ENCODE measurements at regions not wholly inside any gene's neighbourhood (a gene's known extent, or its start where the extent isn't known, plus 50 kb on each side); places are given as distances from the start of the nearest gene placed in this dataset.

- TF ChIP-seq JUND (IDR thresholded peaks at IDR 0.05) (no peak), EZH2phosphoT487 (IDR thresholded peaks at IDR 0.05; ENCODE audit: borderline replicate concordance, low read depth) (no peak), NFIC (IDR thresholded peaks at IDR 0.05; ENCODE audit: borderline replicate concordance) (no peak), MEF2A (IDR thresholded peaks at IDR 0.05; ENCODE audit: borderline replicate concordance, low read depth) (no peak), MXI1 (IDR thresholded peaks at IDR 0.05; ENCODE audit: low read depth, low read length) (no peak), CTCF (IDR thresholded peaks at IDR 0.05) (no peak), FOXM1 (IDR thresholded peaks at IDR 0.05; ENCODE audit: low read depth) (no peak), RCOR1 (IDR thresholded peaks at IDR 0.05; ENCODE audit: low read length) (no peak), FOSL2 (IDR thresholded peaks at IDR 0.05; ENCODE audit: borderline replicate concordance, low read depth) (no peak), GATA2 (CRISPR knock-in tag; IDR thresholded peaks at IDR 0.05) (no peak), YY1 (IDR thresholded peaks at IDR 0.05; ENCODE audit: low read depth) (no peak), TEAD4 (IDR thresholded peaks at IDR 0.05; ENCODE audit: borderline replicate concordance, insufficient read depth) (no peak), TCF12 (IDR thresholded peaks at IDR 0.05) (no peak), EP300 (IDR thresholded peaks at IDR 0.05; ENCODE audit: borderline replicate concordance in 1 of 2, low read depth in 1 of 2, low read length in 1 of 2) (no peak), ELF1 (IDR thresholded peaks at IDR 0.05) (no peak)
- TF ChIP-seq, protein P1, sequence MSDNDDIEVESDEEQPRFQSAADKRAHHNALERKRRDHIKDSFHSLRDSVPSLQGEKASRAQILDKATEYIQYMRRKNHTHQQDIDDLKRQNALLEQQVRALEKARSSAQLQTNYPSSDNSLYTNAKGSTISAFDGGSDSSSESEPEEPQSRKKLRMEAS (IDR thresholded peaks at IDR 0.05; ENCODE audit: low read depth): no peak
- TF ChIP-seq, protein P2, sequence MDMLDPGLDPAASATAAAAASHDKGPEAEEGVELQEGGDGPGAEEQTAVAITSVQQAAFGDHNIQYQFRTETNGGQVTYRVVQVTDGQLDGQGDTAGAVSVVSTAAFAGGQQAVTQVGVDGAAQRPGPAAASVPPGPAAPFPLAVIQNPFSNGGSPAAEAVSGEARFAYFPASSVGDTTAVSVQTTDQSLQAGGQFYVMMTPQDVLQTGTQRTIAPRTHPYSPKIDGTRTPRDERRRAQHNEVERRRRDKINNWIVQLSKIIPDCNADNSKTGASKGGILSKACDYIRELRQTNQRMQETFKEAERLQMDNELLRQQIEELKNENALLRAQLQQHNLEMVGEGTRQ (IDR thresholded peaks at IDR 0.05; ENCODE audit: borderline replicate concordance, low read depth, low read length): no peak
- TF ChIP-seq, protein P3, sequence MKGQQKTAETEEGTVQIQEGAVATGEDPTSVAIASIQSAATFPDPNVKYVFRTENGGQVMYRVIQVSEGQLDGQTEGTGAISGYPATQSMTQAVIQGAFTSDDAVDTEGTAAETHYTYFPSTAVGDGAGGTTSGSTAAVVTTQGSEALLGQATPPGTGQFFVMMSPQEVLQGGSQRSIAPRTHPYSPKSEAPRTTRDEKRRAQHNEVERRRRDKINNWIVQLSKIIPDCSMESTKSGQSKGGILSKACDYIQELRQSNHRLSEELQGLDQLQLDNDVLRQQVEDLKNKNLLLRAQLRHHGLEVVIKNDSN (IDR thresholded peaks at IDR 0.05; ENCODE audit: borderline replicate concordance, low read depth): no peak
- TF ChIP-seq, protein P4, sequence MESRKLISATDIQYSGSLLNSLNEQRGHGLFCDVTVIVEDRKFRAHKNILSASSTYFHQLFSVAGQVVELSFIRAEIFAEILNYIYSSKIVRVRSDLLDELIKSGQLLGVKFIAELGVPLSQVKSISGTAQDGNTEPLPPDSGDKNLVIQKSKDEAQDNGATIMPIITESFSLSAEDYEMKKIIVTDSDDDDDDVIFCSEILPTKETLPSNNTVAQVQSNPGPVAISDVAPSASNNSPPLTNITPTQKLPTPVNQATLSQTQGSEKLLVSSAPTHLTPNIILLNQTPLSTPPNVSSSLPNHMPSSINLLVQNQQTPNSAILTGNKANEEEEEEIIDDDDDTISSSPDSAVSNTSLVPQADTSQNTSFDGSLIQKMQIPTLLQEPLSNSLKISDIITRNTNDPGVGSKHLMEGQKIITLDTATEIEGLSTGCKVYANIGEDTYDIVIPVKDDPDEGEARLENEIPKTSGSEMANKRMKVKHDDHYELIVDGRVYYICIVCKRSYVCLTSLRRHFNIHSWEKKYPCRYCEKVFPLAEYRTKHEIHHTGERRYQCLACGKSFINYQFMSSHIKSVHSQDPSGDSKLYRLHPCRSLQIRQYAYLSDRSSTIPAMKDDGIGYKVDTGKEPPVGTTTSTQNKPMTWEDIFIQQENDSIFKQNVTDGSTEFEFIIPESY (IDR thresholded peaks at IDR 0.05; ENCODE audit: borderline replicate concordance, low read depth): no peak
- TF ChIP-seq, protein P5, sequence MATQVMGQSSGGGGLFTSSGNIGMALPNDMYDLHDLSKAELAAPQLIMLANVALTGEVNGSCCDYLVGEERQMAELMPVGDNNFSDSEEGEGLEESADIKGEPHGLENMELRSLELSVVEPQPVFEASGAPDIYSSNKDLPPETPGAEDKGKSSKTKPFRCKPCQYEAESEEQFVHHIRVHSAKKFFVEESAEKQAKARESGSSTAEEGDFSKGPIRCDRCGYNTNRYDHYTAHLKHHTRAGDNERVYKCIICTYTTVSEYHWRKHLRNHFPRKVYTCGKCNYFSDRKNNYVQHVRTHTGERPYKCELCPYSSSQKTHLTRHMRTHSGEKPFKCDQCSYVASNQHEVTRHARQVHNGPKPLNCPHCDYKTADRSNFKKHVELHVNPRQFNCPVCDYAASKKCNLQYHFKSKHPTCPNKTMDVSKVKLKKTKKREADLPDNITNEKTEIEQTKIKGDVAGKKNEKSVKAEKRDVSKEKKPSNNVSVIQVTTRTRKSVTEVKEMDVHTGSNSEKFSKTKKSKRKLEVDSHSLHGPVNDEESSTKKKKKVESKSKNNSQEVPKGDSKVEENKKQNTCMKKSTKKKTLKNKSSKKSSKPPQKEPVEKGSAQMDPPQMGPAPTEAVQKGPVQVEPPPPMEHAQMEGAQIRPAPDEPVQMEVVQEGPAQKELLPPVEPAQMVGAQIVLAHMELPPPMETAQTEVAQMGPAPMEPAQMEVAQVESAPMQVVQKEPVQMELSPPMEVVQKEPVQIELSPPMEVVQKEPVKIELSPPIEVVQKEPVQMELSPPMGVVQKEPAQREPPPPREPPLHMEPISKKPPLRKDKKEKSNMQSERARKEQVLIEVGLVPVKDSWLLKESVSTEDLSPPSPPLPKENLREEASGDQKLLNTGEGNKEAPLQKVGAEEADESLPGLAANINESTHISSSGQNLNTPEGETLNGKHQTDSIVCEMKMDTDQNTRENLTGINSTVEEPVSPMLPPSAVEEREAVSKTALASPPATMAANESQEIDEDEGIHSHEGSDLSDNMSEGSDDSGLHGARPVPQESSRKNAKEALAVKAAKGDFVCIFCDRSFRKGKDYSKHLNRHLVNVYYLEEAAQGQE (IDR thresholded peaks at IDR 0.05; ENCODE audit: low read depth, low read length): no peak
- CTCF ChIA-PET: no interaction called here
Measured at GRCh38 chr2:150208689-150209088, 278.8 kb downstream of the RND3 start.

More at GRCh38 chr2:150208689-150209088, 278.8 kb downstream of the RND3 start:
- H3K9me2 ChIP-seq: no peaks in the 10 kb centered on the region
- H3K4me2 ChIP-seq: no peak overlapping the region
- peaks cover 0 to 5% of the 10 kb centered on the region in 2 experiments; a peak in 1 of 4 replicates for H3K4me1 ChIP-seq (ENCODE audit: control insufficient read depth in 1 of 2, insufficient read depth in 2 of 2, low read depth in 1 of 2, low read length in 1 of 2)
- H3K79me2 ChIP-seq (ENCODE audit: insufficient read depth): no peaks in the 10 kb centered on the region
- H3K36me3 ChIP-seq (replicated peaks in 1 of 2; ENCODE audit: control insufficient read depth in 1 of 2, insufficient read depth in 2 of 2, low read length in 1 of 2): no peaks in the 10 kb centered on the region
- no peak for DNase-seq
- no peak overlapping the region for H3K4me3 ChIP-seq (ENCODE audit: low read depth in 2 of 2, low read length in 1 of 2)
- H3K27ac ChIP-seq (ENCODE audit: low read depth in 2 of 2, low read length in 1 of 2): no peak overlapping the region
- no peaks in the 10 kb centered on the region for H3K27me3 ChIP-seq (ENCODE audit: insufficient read depth)
- WGBS (ENCODE audit: low lambda C conversion rate): 81% methylated on average over 4 of the region's 4 CpGs
- no peaks in the 10 kb centered on the region for H3F3A ChIP-seq (replicated peaks; ENCODE audit: insufficient read depth)
- no peaks in the 10 kb centered on the region for H3K9me3 ChIP-seq
- POLR2A ChIA-PET: no interaction called here
- no peak overlapping the region for H2AFZ ChIP-seq (ENCODE audit: low read depth)
- H4K20me1 ChIP-seq (ENCODE audit: insufficient read depth): no peaks in the 10 kb centered on the region
- H3K9ac ChIP-seq: no peak overlapping the region
